ENCODE measurements at regions not wholly inside any gene's neighbourhood (a gene's known extent, or its start where the extent isn't known, plus 50 kb on each side); places are given as distances from the start of the nearest gene placed in this dataset.
"Not testable (repeated sequence)": the region's sequence is repeated elsewhere in the genome, so short reads cannot be mapped to it uniquely, and the experiment has no call there.

GRCh38 chr1:89436856-89437255 is 73.0 kb downstream of the GBP6 start:
- DNase-seq = no peak

DNA sequence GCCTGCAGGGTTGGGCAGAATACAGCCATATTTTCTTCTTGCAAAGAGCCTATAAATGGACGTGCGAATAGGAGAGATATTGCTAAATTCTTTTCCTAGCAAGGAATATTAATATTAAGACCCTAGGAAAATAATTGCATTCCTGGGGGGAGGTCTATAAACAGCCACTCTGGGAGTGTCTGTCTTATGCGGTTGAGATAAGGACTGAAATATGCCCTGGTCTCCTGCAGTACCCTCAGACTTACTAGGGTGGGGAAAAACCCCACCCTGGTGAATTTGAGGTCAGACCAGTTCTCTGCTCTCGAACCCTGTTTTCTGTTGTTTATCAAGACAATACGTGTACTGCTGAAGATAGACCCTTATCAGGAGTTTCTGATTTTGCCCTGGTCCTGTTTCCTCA is 74.4 kb downstream of the GBP6 start:
- not testable (repeated sequence) for DNase-seq

DNA sequence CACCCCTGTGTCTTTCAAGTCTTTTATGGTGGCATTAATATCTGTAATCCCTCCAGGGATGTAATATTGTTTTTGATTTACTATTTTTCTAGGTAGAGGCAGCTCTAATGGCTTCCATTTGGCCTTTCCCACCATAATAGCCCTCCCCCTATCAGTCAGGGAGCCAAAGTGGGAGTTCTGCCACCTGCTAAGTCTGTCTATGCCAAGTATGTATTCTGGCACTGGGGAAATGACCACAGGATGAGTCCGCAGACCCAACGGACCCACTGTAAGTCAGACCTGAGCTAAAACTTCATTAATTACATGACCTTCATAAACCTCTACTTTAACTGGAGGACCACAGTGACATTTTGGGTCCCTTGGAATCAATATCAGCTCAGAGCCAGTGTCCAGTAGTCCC is 77.1 kb downstream of the GBP6 start:
- no peak for DNase-seq

GRCh38 chr1:89444791-89445190 is 79.8 kb upstream of the LRRC8B start:
- DNase-seq = no peak

DNA sequence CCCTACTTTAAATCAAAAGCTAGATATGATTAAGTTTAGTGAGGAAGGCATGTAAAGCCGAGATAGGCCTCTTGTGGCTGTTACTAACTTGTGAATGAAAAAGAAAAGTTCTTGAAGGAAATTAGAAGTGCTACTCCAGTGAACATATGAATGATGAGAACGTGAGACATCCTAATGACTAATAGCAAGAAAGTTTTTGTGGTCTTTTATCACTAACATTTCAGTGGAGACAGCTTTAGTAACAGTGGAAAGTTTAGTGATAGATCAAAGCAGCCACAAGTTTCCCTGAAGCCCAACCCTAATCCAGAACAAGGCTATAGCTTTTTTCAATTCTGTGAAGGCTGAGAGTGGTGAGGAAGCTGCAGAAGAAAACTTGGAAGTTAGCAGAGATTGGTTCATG is 73.6 kb upstream of the LRRC8B start:
- no peak for DNase-seq

DNA sequence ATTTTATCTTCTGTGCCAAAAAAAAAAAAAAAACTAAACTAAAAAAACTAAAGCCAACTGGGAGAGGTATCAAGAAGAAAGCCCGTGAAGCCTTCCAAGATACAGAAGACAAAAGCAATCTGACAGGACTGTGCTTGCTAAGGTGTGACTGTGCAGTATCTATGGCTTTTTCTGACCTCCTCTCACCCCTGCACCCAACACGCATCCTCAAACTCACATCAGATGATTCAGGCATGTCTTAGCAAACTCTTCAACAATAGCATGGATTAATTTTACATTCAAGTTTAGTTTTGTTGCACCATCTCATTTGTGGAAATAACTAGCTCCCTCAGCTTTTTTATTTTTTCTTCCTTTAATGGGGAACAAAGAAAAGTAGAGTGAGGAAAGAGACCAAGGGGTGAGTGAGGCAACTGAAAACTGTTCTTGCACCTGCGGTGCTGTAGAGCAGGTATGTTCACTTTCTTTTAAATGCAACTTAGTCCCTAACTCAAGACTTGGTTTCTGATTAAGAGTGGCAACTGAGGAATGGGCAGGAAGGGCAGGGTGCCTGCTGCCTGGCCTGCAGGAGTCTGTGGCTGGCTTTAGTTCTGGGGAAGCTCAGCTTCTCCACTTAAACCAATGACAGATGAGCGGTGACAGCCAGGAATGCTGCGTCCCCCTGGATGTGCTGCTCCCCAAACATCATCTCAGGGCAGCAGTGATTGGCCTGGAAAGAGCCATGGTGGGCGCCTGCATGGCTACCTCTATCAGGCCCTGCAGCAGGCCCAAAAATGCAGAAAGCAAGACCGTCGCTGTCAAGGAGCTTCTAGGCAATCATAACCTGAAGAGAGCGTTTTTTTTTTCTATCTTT is 71.3 kb upstream of the LRRC8B start:
- DNase-seq = no peak

- DNase-seq = peak in 1 of 2 experiments; percentile 30
These were observed 69.6 kb upstream of the LRRC8B start for GRCh38 chr1:89454845-89455521.

GRCh38 chr1:89457046-89457445 is 67.6 kb upstream of the LRRC8B start:
- DNase-seq = no peak

DNA sequence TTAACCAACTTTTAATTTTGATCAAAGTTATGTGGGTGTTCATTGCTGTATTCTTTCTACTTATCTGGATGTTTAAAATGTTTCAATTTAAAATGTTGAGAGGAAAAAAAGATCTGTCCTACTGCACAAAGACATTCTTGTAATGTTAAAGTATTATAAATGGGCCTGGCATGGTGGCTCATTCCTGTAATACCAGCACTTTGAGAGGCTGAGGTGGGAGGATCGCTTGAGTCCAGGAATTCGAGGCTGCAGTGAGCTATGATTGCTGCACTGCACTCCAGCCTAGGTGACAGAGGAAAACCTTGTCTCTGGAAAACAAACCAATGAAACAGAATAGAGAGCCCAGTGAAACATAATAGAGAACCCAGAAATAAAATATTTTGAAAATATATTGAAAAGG is 65.5 kb upstream of the LRRC8B start:
- no peak for DNase-seq

DNA sequence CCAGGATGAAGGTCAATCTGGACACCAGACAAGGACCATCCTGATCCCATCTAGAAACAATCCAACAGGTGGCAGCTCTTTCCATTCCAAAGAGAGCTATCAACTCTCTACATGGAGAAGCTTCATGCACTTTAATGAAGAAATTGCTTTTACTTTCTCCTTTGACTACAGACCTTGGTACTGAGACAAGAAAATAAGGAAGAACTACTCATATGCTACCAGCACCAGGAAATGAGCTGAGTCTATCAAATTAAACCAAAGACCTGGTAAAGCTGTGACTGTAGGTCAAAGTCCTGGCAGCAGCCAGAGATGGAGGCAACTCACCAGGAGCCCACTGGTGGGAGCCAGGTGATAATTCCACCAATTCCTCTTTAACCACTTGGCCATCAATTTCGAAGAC is 64.3 kb upstream of the LRRC8B start:
- no peak for DNase-seq

DNA sequence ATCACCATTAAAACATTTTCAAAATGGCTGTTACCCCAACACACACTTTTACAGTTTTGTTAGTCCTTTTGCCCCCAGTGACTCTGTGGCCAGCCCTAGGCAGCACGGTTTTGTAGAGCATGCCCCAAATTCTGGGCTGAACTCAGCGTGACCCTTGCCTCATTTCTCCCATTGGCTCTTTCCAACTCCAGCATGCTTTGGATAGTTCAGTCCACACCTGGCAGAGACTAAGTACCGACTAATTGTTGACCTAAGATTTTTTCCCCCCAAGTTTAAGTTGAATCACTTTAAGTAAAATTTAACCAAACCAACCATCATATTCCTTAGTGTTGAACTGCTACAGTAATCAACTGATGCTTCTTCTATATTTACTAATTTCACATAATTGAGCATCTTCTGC is 62.4 kb upstream of the LRRC8B start:
- no peak for DNase-seq

- no peak for DNase-seq
These were observed 60.6 kb upstream of the LRRC8B start for GRCh38 chr1:89464008-89464407.

GRCh38 chr1:89465201-89465600 is 59.4 kb upstream of the LRRC8B start:
- no peak for DNase-seq

DNA sequence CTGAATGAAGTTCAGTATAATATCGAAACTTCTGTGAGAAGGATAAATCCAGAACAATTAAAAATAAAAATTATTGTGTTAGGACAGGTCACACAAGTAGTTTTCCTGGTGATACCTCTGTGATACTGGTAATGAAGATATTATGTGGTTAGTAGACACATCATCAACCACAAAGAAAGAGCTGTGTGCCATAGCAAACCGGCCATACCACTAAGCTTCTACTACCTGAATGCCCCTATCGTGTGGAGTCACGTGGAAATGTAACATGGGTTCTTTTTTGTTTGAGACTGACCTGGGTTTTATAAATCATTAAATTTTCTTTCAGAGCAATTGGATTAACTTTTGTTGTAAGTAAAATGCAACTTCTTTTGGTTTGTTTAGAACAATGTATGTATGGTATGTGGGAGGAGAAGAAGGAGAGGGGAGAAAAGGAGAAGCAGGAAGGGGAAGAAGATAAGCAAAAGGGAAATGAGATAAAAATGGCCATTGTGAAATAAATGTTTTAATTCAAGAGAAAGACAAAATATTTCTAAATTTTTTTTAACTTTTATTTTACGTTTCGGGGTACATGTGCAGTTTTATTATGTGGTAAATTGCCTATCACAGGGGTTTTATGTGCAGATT is 58.2 kb upstream of the LRRC8B start:
- no peak for DNase-seq

DNA sequence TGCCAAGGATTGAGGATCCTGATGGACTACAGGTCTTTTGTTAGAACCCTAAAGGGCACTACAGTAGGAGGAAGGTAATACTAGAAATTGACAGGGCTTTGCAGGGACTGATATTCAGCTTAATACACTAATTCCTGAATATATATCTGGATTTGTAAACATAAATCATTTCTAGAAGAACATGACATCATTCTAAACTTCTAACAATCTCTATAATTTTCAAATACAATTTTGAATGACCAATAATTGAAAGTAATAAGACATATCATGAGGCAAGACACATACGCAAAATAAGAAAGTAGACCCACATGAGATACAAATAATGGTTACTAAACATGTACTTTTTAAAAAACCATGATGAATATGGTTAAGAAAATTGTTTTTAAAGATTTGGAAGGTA is 52.4 kb upstream of the LRRC8B start:
- no peak for DNase-seq

- no peak for DNase-seq
These were observed 51.7 kb upstream of the LRRC8B start for GRCh38 chr1:89472886-89473417.
